GM23338 (cell line): ENCODE measurements at regions not wholly inside any gene's neighbourhood (a gene's known extent, or its start where the extent isn't known, plus 50 kb on each side); places are given as distances from the start of the nearest gene placed in this dataset.

Source experiments
- ATAC-seq: fragments of 200-7000 bp; cut with Tn5 transposase; 3 replicates; pipeline ENCODE4 v1.9.1; 2020
- DNase-seq: peaks from one replicate; pipeline ENCODE4 v3.0.0-alpha.2; 2015; ENCODE audit warnings: low spot score
- H2AFZ ChIP-seq: fragments of 200-600 bp; sonication (generic); 2 replicates; pipeline ENCODE4 v1.8.0; 2016; ENCODE audit warnings: antibody characterized with exemption, mild to moderate bottlenecking, moderate library complexity
- H3F3A ChIP-seq: fragments of 200-600 bp; sonication (generic); replicated peaks from 2 replicates; pipeline ENCODE4 v1.8.0; 2017; ENCODE audit warnings: antibody characterized with exemption, mixed run types, low read depth
- H3K27ac ChIP-seq: fragments of 200-600 bp; sonication (generic); 2 replicates; pipeline ENCODE4 v1.6.1; 2016; ENCODE audit warnings: low read depth
- H3K27me3 ChIP-seq: fragments of 200-600 bp; sonication (generic); 2 replicates; pipeline ENCODE4 v1.8.0; 2016; ENCODE audit warnings: mild to moderate bottlenecking, mixed run types, moderate library complexity; ENCODE audit not compliant: insufficient read depth
- H3K36me3 ChIP-seq: fragments of 200-600 bp; sonication (generic); 2 replicates; pipeline ENCODE4 v1.8.0; 2016; ENCODE audit warnings: mild to moderate bottlenecking; ENCODE audit not compliant: insufficient read depth
- H3K4me1 ChIP-seq: fragments of 200-600 bp; sonication (generic); 2 replicates; pipeline ENCODE4 v1.8.0; 2016; ENCODE audit warnings: mild to moderate bottlenecking, moderate library complexity; ENCODE audit not compliant: insufficient read depth
- H3K4me2 ChIP-seq: fragments of 200-600 bp; sonication (generic); 2 replicates; pipeline ENCODE4 v1.7.1; 2017; ENCODE audit warnings: mixed run types
- H3K4me3 ChIP-seq: fragments of 200-600 bp; sonication (generic); 2 replicates; pipeline ENCODE4 v1.6.1; 2016; ENCODE audit warnings: mixed run types
- H3K79me2 ChIP-seq: fragments of 200-600 bp; sonication (generic); replicated peaks from 2 replicates; pipeline ENCODE4 v1.8.0; 2017; ENCODE audit warnings: mild to moderate bottlenecking; ENCODE audit not compliant: insufficient read depth
- H3K9me2 ChIP-seq: fragments of 200-600 bp; sonication (generic); 2 replicates; pipeline ENCODE4 v1.8.0; 2017; ENCODE audit not compliant: insufficient read depth
- H4K20me1 ChIP-seq: fragments of 200-600 bp; sonication (generic); replicated peaks from 2 replicates; pipeline ENCODE4 v1.8.0; 2017; ENCODE audit warnings: mild to moderate bottlenecking; ENCODE audit not compliant: insufficient read depth
- H3K27ac Mint-ChIP-seq: 2 replicates; pipeline ENCODE4 v1.8.0; 2020; ENCODE audit warnings: inconsistent platforms, mild to moderate bottlenecking, moderate library complexity, mixed read lengths
- H3K27me3 Mint-ChIP-seq: 3 replicates; pipeline ENCODE4 v1.8.0; 2022; ENCODE audit warnings: low read depth, mild to moderate bottlenecking, moderate library complexity, mixed read lengths, inconsistent platforms; ENCODE audit not compliant: insufficient read depth, poor library complexity
- H3K36me3 Mint-ChIP-seq: 3 replicates; pipeline ENCODE4 v1.8.0; 2021; ENCODE audit warnings: low read depth, mild to moderate bottlenecking, inconsistent platforms, moderate library complexity, mixed read lengths
- H3K4me1 Mint-ChIP-seq: 3 replicates; pipeline ENCODE4 v1.8.0; 2020; ENCODE audit warnings: mild to moderate bottlenecking, inconsistent platforms, mixed read lengths
- H3K4me3 Mint-ChIP-seq: 3 replicates; pipeline ENCODE4 v1.8.0; 2021; ENCODE audit warnings: moderate library complexity, mild to moderate bottlenecking, inconsistent platforms, mixed read lengths
- H3K9me3 Mint-ChIP-seq: 3 replicates; pipeline ENCODE4 v1.8.0; 2020; ENCODE audit warnings: moderate library complexity, mild to moderate bottlenecking, inconsistent platforms, mixed read lengths
- CREB1 ChIP-seq: fragments of 250-450 bp; sonication (Bioruptor Pico); IDR thresholded peaks from 2 replicates; pipeline ENCODE4 v1.5.0; 2020; ENCODE audit warnings: low read depth, mild to moderate bottlenecking, moderate library complexity
- EZH2 ChIP-seq: fragments of 200-600 bp; sonication (generic); IDR thresholded peaks from one replicate; pipeline ENCODE4 v1.8.0; 2017; ENCODE audit warnings: antibody characterized with exemption, mild to moderate bottlenecking, low read depth; ENCODE audit not compliant: unreplicated experiment
- EZH2phosphoT487 ChIP-seq: fragments of 200-600 bp; sonication (generic); IDR thresholded peaks from one replicate; pipeline ENCODE4 v1.8.1; 2018; ENCODE audit warnings: antibody characterized with exemption; ENCODE audit not compliant: unreplicated experiment
- JUNB ChIP-seq: IDR thresholded peaks from one replicate; pipeline ENCODE4 v1.6.1; 2016; ENCODE audit warnings: antibody characterized with exemption; ENCODE audit not compliant: unreplicated experiment
- NANOG ChIP-seq: IDR thresholded peaks from 2 replicates; pipeline ENCODE4 v1.6.1; 2016; ENCODE audit warnings: antibody characterized with exemption, borderline replicate concordance
- POLR2AphosphoS5 ChIP-seq: IDR thresholded peaks from 2 replicates; pipeline ENCODE4 v1.6.1; 2016; ENCODE audit warnings: antibody characterized with exemption, low read depth
- STAT1 ChIP-seq: IDR thresholded peaks from one replicate; pipeline ENCODE4 v1.6.1; 2016; ENCODE audit warnings: antibody characterized with exemption; ENCODE audit not compliant: unreplicated experiment
- ZNF114 ChIP-seq: fragments of 250-450 bp; sonication (Bioruptor Pico); IDR thresholded peaks from 2 replicates; pipeline ENCODE4 v1.5.0; 2020; ENCODE audit warnings: mild to moderate bottlenecking, moderate library complexity
- ZNF331 ChIP-seq: fragments of 250-450 bp; sonication (Bioruptor Pico); IDR thresholded peaks from 2 replicates; pipeline ENCODE4 v1.5.0; 2020; ENCODE audit warnings: low read depth, mild to moderate bottlenecking, moderate library complexity
- TF ChIP-seq, protein P1 (sequence below): IDR thresholded peaks from 2 replicates; pipeline ENCODE4 v1.6.1; 2016; ENCODE audit warnings: antibody characterized with exemption
- TF ChIP-seq, protein P2 (sequence below): fragments of 250-450 bp; sonication (Bioruptor Pico); IDR thresholded peaks from 2 replicates; pipeline ENCODE4 v1.5.0; 2020; ENCODE audit warnings: mild to moderate bottlenecking, moderate library complexity
- TF ChIP-seq, protein P3 (sequence below), 2 experiments: fragments of 200-600 bp in 1 of 2; sonication (generic) in 1 of 2; conservative IDR thresholded peaks; 2 replicates each; pipeline versions ENCODE4 v1.5.1 to v1.6.1; 2016 to 2017; ENCODE audit warnings: antibody characterized with exemption in 2 of 2, low read depth in 2 of 2, mild to moderate bottlenecking in 2 of 2, moderate library complexity in 1 of 2
- TF ChIP-seq, protein P4 (sequence below): IDR thresholded peaks from one replicate; pipeline ENCODE4 v1.6.1; 2018; ENCODE audit warnings: antibody characterized with exemption; ENCODE audit not compliant: unreplicated experiment

DNA sequence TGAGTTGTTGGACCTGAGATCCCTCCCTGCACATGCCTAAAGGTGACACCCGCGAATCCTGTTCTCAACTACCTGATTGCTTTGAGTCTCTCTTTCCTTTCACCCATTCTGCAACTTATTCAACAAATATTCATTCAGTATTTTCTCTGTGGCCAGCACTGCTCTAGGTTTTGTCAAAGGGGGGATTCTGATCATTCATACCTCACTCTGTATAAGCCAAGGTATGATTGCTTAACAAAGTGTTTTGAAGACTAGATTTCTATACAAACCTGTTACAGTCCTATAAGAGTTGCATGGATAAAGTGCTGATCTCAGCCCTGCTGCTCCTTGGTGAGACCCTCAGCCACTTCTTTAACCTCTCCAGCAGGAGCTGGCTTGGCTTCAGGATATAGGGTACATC, 409.7 kb downstream of the KCNRG start:
- Histone ChIP-seq H3K4me3 (no peak overlapping the region), H4K20me1 (no peaks in the 10 kb centered on the region), H3K27ac (no peak overlapping the region), H3K4me2 (no peak overlapping the region), H3K4me1 (peaks cover 7% of the 10 kb centered on the region; the same call in 1 of the 2 replicates), H3F3A (no peaks in the 10 kb centered on the region), H3K27me3 (no peaks in the 10 kb centered on the region), H3K79me2 (no peaks in the 10 kb centered on the region), H3K9me2 (peaks cover 6% of the 10 kb centered on the region; the same call in 1 of the 2 replicates), H3K36me3 (no peaks in the 10 kb centered on the region), H2AFZ (no peak overlapping the region)
- ATAC-seq (no peak), DNase-seq (no peak)
- Mint-ChIP-seq H3K36me3 (no peaks in the 10 kb centered on the region), H3K4me3 (no peak overlapping the region), H3K27me3 (peaks cover 6% of the 10 kb centered on the region), H3K27ac (no peak overlapping the region), H3K4me1 (peaks cover 14% of the 10 kb centered on the region; the same call in 2 of the 3 replicates), H3K9me3 (no peaks in the 10 kb centered on the region)
- TF ChIP-seq POLR2AphosphoS5: no peak
- TF ChIP-seq EZH2phosphoT487: no peak
- no peak for TF ChIP-seq STAT1
- TF ChIP-seq, protein P1, sequence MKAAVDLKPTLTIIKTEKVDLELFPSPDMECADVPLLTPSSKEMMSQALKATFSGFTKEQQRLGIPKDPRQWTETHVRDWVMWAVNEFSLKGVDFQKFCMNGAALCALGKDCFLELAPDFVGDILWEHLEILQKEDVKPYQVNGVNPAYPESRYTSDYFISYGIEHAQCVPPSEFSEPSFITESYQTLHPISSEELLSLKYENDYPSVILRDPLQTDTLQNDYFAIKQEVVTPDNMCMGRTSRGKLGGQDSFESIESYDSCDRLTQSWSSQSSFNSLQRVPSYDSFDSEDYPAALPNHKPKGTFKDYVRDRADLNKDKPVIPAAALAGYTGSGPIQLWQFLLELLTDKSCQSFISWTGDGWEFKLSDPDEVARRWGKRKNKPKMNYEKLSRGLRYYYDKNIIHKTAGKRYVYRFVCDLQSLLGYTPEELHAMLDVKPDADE: no peak
- TF ChIP-seq ZNF114: no peak
- TF ChIP-seq, protein P2, sequence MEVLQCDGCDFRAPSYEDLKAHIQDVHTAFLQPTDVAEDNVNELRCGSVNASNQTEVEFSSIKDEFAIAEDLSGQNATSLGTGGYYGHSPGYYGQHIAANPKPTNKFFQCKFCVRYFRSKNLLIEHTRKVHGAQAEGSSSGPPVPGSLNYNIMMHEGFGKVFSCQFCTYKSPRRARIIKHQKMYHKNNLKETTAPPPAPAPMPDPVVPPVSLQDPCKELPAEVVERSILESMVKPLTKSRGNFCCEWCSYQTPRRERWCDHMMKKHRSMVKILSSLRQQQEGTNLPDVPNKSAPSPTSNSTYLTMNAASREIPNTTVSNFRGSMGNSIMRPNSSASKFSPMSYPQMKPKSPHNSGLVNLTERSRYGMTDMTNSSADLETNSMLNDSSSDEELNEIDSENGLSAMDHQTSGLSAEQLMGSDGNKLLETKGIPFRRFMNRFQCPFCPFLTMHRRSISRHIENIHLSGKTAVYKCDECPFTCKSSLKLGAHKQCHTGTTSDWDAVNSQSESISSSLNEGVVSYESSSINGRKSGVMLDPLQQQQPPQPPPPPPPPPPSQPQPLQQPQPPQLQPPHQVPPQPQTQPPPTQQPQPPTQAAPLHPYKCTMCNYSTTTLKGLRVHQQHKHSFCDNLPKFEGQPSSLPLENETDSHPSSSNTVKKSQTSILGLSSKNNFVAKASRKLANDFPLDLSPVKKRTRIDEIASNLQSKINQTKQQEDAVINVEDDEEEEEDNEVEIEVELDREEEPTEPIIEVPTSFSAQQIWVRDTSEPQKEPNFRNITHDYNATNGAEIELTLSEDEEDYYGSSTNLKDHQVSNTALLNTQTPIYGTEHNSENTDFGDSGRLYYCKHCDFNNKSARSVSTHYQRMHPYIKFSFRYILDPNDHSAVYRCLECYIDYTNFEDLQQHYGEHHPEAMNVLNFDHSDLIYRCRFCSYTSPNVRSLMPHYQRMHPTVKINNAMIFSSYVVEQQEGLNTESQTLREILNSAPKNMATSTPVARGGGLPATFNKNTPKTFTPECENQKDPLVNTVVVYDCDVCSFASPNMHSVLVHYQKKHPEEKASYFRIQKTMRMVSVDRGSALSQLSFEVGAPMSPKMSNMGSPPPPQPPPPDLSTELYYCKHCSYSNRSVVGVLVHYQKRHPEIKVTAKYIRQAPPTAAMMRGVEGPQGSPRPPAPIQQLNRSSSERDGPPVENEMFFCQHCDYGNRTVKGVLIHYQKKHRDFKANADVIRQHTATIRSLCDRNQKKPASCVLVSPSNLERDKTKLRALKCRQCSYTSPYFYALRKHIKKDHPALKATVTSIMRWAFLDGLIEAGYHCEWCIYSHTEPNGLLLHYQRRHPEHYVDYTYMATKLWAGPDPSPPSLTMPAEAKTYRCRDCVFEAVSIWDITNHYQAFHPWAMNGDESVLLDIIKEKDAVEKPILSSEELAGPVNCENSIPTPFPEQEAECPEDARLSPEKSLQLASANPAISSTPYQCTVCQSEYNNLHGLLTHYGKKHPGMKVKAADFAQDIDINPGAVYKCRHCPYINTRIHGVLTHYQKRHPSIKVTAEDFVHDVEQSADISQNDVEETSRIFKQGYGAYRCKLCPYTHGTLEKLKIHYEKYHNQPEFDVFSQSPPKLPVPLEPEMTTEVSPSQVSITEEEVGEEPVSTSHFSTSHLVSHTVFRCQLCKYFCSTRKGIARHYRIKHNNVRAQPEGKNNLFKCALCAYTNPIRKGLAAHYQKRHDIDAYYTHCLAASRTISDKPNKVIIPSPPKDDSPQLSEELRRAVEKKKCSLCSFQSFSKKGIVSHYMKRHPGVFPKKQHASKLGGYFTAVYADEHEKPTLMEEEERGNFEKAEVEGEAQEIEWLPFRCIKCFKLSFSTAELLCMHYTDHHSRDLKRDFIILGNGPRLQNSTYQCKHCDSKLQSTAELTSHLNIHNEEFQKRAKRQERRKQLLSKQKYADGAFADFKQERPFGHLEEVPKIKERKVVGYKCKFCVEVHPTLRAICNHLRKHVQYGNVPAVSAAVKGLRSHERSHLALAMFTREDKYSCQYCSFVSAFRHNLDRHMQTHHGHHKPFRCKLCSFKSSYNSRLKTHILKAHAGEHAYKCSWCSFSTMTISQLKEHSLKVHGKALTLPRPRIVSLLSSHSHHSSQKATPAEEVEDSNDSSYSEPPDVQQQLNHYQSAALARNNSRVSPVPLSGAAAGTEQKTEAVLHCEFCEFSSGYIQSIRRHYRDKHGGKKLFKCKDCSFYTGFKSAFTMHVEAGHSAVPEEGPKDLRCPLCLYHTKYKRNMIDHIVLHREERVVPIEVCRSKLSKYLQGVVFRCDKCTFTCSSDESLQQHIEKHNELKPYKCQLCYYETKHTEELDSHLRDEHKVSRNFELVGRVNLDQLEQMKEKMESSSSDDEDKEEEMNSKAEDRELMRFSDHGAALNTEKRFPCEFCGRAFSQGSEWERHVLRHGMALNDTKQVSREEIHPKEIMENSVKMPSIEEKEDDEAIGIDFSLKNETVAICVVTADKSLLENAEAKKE (CRISPR knock-in tag): no peak
- TF ChIP-seq, protein P3, sequence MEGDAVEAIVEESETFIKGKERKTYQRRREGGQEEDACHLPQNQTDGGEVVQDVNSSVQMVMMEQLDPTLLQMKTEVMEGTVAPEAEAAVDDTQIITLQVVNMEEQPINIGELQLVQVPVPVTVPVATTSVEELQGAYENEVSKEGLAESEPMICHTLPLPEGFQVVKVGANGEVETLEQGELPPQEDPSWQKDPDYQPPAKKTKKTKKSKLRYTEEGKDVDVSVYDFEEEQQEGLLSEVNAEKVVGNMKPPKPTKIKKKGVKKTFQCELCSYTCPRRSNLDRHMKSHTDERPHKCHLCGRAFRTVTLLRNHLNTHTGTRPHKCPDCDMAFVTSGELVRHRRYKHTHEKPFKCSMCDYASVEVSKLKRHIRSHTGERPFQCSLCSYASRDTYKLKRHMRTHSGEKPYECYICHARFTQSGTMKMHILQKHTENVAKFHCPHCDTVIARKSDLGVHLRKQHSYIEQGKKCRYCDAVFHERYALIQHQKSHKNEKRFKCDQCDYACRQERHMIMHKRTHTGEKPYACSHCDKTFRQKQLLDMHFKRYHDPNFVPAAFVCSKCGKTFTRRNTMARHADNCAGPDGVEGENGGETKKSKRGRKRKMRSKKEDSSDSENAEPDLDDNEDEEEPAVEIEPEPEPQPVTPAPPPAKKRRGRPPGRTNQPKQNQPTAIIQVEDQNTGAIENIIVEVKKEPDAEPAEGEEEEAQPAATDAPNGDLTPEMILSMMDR (conservative IDR thresholded peaks at IDR 0.05; ENCODE audit: low read depth in 2 of 2): no peak
- TF ChIP-seq JUNB: no peak
- no peak for TF ChIP-seq NANOG
- TF ChIP-seq, protein P4, sequence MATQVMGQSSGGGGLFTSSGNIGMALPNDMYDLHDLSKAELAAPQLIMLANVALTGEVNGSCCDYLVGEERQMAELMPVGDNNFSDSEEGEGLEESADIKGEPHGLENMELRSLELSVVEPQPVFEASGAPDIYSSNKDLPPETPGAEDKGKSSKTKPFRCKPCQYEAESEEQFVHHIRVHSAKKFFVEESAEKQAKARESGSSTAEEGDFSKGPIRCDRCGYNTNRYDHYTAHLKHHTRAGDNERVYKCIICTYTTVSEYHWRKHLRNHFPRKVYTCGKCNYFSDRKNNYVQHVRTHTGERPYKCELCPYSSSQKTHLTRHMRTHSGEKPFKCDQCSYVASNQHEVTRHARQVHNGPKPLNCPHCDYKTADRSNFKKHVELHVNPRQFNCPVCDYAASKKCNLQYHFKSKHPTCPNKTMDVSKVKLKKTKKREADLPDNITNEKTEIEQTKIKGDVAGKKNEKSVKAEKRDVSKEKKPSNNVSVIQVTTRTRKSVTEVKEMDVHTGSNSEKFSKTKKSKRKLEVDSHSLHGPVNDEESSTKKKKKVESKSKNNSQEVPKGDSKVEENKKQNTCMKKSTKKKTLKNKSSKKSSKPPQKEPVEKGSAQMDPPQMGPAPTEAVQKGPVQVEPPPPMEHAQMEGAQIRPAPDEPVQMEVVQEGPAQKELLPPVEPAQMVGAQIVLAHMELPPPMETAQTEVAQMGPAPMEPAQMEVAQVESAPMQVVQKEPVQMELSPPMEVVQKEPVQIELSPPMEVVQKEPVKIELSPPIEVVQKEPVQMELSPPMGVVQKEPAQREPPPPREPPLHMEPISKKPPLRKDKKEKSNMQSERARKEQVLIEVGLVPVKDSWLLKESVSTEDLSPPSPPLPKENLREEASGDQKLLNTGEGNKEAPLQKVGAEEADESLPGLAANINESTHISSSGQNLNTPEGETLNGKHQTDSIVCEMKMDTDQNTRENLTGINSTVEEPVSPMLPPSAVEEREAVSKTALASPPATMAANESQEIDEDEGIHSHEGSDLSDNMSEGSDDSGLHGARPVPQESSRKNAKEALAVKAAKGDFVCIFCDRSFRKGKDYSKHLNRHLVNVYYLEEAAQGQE: no peak
- no peak for TF ChIP-seq EZH2
- TF ChIP-seq ZNF331 (CRISPR knock-in tag): no peak
- TF ChIP-seq CREB1 (CRISPR knock-in tag): no peak
